Neural progenitor cell (in vitro differentiated cells): ENCODE measurements at regions not wholly inside any gene's neighbourhood (a gene's known extent, or its start where the extent isn't known, plus 50 kb on each side); places are given as distances from the start of the nearest gene placed in this dataset.

Experiments used
- DNase-seq: peaks from one replicate; pipeline ENCODE4 v3.0.0-alpha.2; 2016; ENCODE audit warnings: low spot score
- H2AFZ ChIP-seq: fragments of 200-600 bp; sonication (generic); replicated peaks from 2 replicates; pipeline ENCODE4 v1.6.1; 2016; ENCODE audit warnings: antibody characterized with exemption
- H3F3A ChIP-seq: fragments of 200-600 bp; sonication (generic); 2 replicates; pipeline ENCODE4 v1.6.1; 2016; ENCODE audit warnings: antibody characterized with exemption, low read depth
- H3K27ac ChIP-seq: fragments of 200-600 bp; sonication (generic); 2 replicates; pipeline ENCODE4 v1.5.1; 2016; ENCODE audit warnings: mild to moderate bottlenecking
- H3K27me3 ChIP-seq: fragments of 200-600 bp; sonication (generic); 2 replicates; pipeline ENCODE4 v1.6.1; 2016; ENCODE audit warnings: mild to moderate bottlenecking, moderate library complexity
- H3K36me3 ChIP-seq: fragments of 200-600 bp; sonication (generic); 2 replicates; pipeline ENCODE4 v1.5.1; 2016
- H3K4me1 ChIP-seq: fragments of 200-600 bp; sonication (generic); 2 replicates; pipeline ENCODE4 v1.6.1; 2016; ENCODE audit warnings: mixed run types
- H3K4me2 ChIP-seq: fragments of 200-600 bp; sonication (generic); 2 replicates; pipeline ENCODE4 v1.6.1; 2016
- H3K4me3 ChIP-seq: fragments of 200-600 bp; sonication (generic); 2 replicates; pipeline ENCODE4 v1.5.1; 2016
- H3K79me2 ChIP-seq: fragments of 200-600 bp; sonication (generic); 2 replicates; pipeline ENCODE4 v1.6.1; 2016; ENCODE audit warnings: low read depth
- H3K9ac ChIP-seq: fragments of 200-600 bp; sonication (generic); 2 replicates; pipeline ENCODE4 v1.6.1; 2016
- H3K9me3 ChIP-seq: fragments of 200-600 bp; sonication (generic); 2 replicates; pipeline ENCODE4 v1.5.1; 2016; ENCODE audit warnings: low read depth
- H4K20me1 ChIP-seq: fragments of 200-600 bp; sonication (generic); 2 replicates; pipeline ENCODE4 v1.6.1; 2016; ENCODE audit warnings: low read depth
- H3K27ac Mint-ChIP-seq: 3 replicates; pipeline ENCODE4 v1.8.0; 2021; ENCODE audit warnings: mixed read lengths
- H3K27me3 Mint-ChIP-seq: 2 replicates; pipeline ENCODE4 v1.8.0; 2022; ENCODE audit warnings: low read depth, mild to moderate bottlenecking, inconsistent platforms, moderate library complexity, mixed read lengths; ENCODE audit not compliant: insufficient read depth
- H3K36me3 Mint-ChIP-seq: 3 replicates; pipeline ENCODE4 v1.8.0; 2021; ENCODE audit warnings: mixed read lengths
- H3K4me1 Mint-ChIP-seq: 3 replicates; pipeline ENCODE4 v1.8.0; 2021; ENCODE audit warnings: mixed read lengths
- H3K4me3 Mint-ChIP-seq: 3 replicates; pipeline ENCODE4 v1.8.0; 2021; ENCODE audit warnings: mild to moderate bottlenecking, moderate library complexity, mixed read lengths
- H3K9me3 Mint-ChIP-seq: 3 replicates; pipeline ENCODE4 v1.8.0; 2020; ENCODE audit warnings: mixed read lengths
- CTCF ChIP-seq: fragments of 200-600 bp; sonication (generic); IDR thresholded peaks from 2 replicates; pipeline ENCODE4 v1.5.1; 2017; ENCODE audit warnings: antibody characterized with exemption, mild to moderate bottlenecking
- EZH2 ChIP-seq: fragments of 200-600 bp; sonication (generic); IDR thresholded peaks from 2 replicates; pipeline ENCODE4 v1.6.1; 2017; ENCODE audit warnings: antibody characterized with exemption, mild to moderate bottlenecking, moderate library complexity
- EZH2phosphoT487 ChIP-seq: fragments of 200-600 bp; sonication (generic); IDR thresholded peaks from 2 replicates; pipeline ENCODE4 v1.6.1; 2017; ENCODE audit warnings: antibody characterized with exemption

DNA sequence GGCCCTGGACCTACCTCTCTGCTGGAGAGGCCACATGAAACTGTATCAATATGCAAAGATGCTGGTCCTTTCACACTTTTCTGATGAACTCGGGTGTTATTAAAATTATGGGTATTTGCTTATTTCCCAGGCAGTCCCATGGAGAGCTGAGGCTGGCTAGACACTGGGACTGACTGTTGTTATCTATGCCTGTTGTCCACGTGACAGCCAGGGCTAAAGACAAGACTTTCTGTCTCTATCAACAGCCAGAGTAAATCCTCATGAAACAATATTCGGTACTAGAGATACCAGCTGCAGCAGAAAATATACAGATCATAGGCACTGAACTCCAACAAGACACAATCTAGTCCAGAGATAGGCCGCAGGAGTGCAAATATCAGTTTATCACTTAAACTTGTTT, 236.4 kb downstream of the FOXA2 start:
- no peaks in the 10 kb centered on the region for H3K36me3 Mint-ChIP-seq
- H3F3A ChIP-seq = no peaks in the 10 kb centered on the region
- no peaks in the 10 kb centered on the region for H3K4me1 ChIP-seq
- H3K27ac Mint-ChIP-seq = no peak overlapping the region
- no peak for DNase-seq
- no peak overlapping the region for H3K27ac ChIP-seq
- H3K9me3 ChIP-seq = no peaks in the 10 kb centered on the region
- no peak overlapping the region for H3K9ac ChIP-seq
- TF ChIP-seq EZH2phosphoT487 = no peak
- TF ChIP-seq CTCF = no peak
- H3K27me3 ChIP-seq = peaks cover 54% of the 10 kb centered on the region
- H3K36me3 ChIP-seq = no peaks in the 10 kb centered on the region
- no peak overlapping the region for H2AFZ ChIP-seq
- no peaks in the 10 kb centered on the region for H3K27me3 Mint-ChIP-seq
- no peaks in the 10 kb centered on the region for H4K20me1 ChIP-seq
- no peak overlapping the region for H3K4me3 Mint-ChIP-seq
- no peak overlapping the region for H3K4me3 ChIP-seq
- H3K4me2 ChIP-seq = no peak overlapping the region
- H3K4me1 Mint-ChIP-seq = no peaks in the 10 kb centered on the region
- H3K79me2 ChIP-seq = no peaks in the 10 kb centered on the region
- H3K9me3 Mint-ChIP-seq = no peaks in the 10 kb centered on the region

DNA sequence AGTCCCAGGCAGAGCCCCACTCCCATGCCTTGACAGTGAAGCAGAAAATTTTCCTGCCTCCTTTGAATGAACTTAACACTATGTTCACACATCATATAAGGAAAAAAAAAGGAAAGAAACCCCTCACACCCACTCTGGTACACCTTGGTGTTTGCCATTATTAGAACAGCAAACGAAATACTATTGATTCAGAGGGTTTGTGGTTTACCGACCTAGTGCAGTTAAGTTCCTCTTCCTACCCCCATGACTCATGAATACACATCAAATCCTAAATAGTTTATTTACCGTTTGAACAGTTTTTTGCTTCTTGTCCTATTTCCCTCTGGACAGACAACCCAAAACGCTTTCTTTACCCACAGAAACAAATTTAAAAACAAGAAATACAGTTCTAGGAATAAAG, 237.7 kb downstream of the FOXA2 start:
- H3K4me3 Mint-ChIP-seq = no peak overlapping the region
- H3K9me3 Mint-ChIP-seq = no peaks in the 10 kb centered on the region
- no peaks in the 10 kb centered on the region for H3K36me3 ChIP-seq
- H3K36me3 Mint-ChIP-seq = no peaks in the 10 kb centered on the region
- no peaks in the 10 kb centered on the region for H3K9me3 ChIP-seq
- no peak overlapping the region for H3K4me3 ChIP-seq
- H3K4me1 Mint-ChIP-seq = no peaks in the 10 kb centered on the region
- no peak overlapping the region for H3K27ac ChIP-seq
- TF ChIP-seq EZH2 (no peak), CTCF (no peak), EZH2phosphoT487 (no peak)
- H3K27me3 Mint-ChIP-seq = no peaks in the 10 kb centered on the region
- no peak overlapping the region for H3K27ac Mint-ChIP-seq
- no peak overlapping the region for H3K9ac ChIP-seq
- DNase-seq = no peak
- H4K20me1 ChIP-seq = no peaks in the 10 kb centered on the region
- no peak overlapping the region for H3K4me2 ChIP-seq
- no peak overlapping the region for H2AFZ ChIP-seq
- H3K27me3 ChIP-seq = peaks cover 48% of the 10 kb centered on the region
- no peaks in the 10 kb centered on the region for H3K4me1 ChIP-seq
- H3F3A ChIP-seq = no peaks in the 10 kb centered on the region
- H3K79me2 ChIP-seq = no peaks in the 10 kb centered on the region

- Histone ChIP-seq H3K27me3 (peaks cover 49% of the 10 kb centered on the region), H3F3A (no peaks in the 10 kb centered on the region), H4K20me1 (no peaks in the 10 kb centered on the region), H3K4me2 (no peak overlapping the region), H3K27ac (no peak overlapping the region), H3K9ac (no peak overlapping the region), H2AFZ (no peak overlapping the region), H3K36me3 (no peaks in the 10 kb centered on the region), H3K9me3 (no peaks in the 10 kb centered on the region), H3K4me3 (no peak overlapping the region), H3K4me1 (no peaks in the 10 kb centered on the region), H3K79me2 (no peaks in the 10 kb centered on the region)
- H3K4me1 Mint-ChIP-seq = peaks cover 3% of the 10 kb centered on the region
- H3K27me3 Mint-ChIP-seq = peaks cover 9% of the 10 kb centered on the region
- H3K27ac Mint-ChIP-seq = no peak overlapping the region
- H3K36me3 Mint-ChIP-seq = no peaks in the 10 kb centered on the region
- H3K4me3 Mint-ChIP-seq = no peak overlapping the region
- H3K9me3 Mint-ChIP-seq = no peaks in the 10 kb centered on the region
- no peak for TF ChIP-seq CTCF
- no peak for TF ChIP-seq EZH2
- no peak for TF ChIP-seq EZH2phosphoT487
- DNase-seq = no peak
These were observed 240.8 kb downstream of the FOXA2 start for GRCh38 chr20:22343612-22344011.

- Mint-ChIP-seq H3K4me3 (no peak overlapping the region), H3K27me3 (peaks cover 13% of the 10 kb centered on the region), H3K4me1 (peaks cover 3% of the 10 kb centered on the region), H3K9me3 (no peaks in the 10 kb centered on the region), H3K36me3 (no peaks in the 10 kb centered on the region), H3K27ac (no peak overlapping the region)
- Histone ChIP-seq H3K9ac (no peak overlapping the region), H3K9me3 (no peaks in the 10 kb centered on the region), H3K4me1 (no peaks in the 10 kb centered on the region), H3K27me3 (peaks cover 50% of the 10 kb centered on the region), H3K79me2 (no peaks in the 10 kb centered on the region), H3K4me2 (no peak overlapping the region), H3F3A (no peaks in the 10 kb centered on the region), H4K20me1 (no peaks in the 10 kb centered on the region), H3K36me3 (no peaks in the 10 kb centered on the region), H3K4me3 (no peak overlapping the region), H2AFZ (no peak overlapping the region), H3K27ac (no peak overlapping the region)
- DNase-seq = no peak
- TF ChIP-seq EZH2 (no peak), CTCF (no peak), EZH2phosphoT487 (no peak)
These were observed 242.0 kb downstream of the FOXA2 start for GRCh38 chr20:22342410-22342809.
